ENCODE measurements at regions not wholly inside any gene's neighbourhood (a gene's known extent, or its start where the extent isn't known, plus 50 kb on each side); places are given as distances from the start of the nearest gene placed in this dataset.

DNA sequence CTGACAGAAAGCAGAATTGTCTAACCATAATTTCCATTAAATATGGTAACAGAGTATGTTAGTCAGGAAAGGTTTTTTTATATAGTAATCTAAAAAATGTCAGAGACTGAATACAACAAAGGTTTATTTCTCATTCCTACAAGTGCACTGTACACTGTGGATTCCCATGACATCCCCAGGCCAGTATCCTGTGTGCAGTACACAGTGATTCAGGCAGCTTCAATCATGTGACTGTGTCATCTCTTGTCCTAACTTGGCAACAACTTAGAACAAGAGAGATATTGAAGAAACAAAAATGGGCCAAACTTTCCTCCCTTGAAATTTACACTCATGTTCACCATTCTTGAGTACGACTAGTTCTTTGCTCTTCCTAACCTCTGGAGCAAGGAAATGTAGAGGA, 189.8 kb upstream of the SEMA3A start:
- Mint-ChIP-seq H3K36me3 (ENCODE audit: insufficient read depth, unreplicated experiment) (no peaks in the 10 kb centered on the region), H3K27me3 (ENCODE audit: insufficient read depth, unreplicated experiment) (no peaks in the 10 kb centered on the region), H3K4me1 (ENCODE audit: low read depth, unreplicated experiment) (no peaks in the 10 kb centered on the region), H3K27ac (ENCODE audit: unreplicated experiment) (no peak overlapping the region), H3K4me3 (ENCODE audit: unreplicated experiment) (no peak overlapping the region), H3K9me3 (ENCODE audit: unreplicated experiment) (no peaks in the 10 kb centered on the region)
- Histone ChIP-seq H3K4me1 (no peaks in the 10 kb centered on the region), H3K27me3 (replicated peaks; ENCODE audit: control insufficient read depth, insufficient read depth, low read length) (peaks cover 1% of the 10 kb centered on the region; the same call in 1 of the 2 replicates), H3K4me3 (ENCODE audit: low read depth, low read length) (no peak overlapping the region), H3K36me3 (ENCODE audit: control insufficient read depth, insufficient read depth, low read length) (no peaks in the 10 kb centered on the region), H3K9me3 (no peaks in the 10 kb centered on the region)
- no TSS peak for BruUV-seq (replicated peaks)
- no peak for DNase-seq
- intact Hi-C loops (cut with micrococcal nuclease; ENCODE audit: unreplicated experiment), result no loop called here
- ChIA-PET CTCF (no interaction called here), POLR2A (no interaction called here)
- TF ChIP-seq, protein P1, sequence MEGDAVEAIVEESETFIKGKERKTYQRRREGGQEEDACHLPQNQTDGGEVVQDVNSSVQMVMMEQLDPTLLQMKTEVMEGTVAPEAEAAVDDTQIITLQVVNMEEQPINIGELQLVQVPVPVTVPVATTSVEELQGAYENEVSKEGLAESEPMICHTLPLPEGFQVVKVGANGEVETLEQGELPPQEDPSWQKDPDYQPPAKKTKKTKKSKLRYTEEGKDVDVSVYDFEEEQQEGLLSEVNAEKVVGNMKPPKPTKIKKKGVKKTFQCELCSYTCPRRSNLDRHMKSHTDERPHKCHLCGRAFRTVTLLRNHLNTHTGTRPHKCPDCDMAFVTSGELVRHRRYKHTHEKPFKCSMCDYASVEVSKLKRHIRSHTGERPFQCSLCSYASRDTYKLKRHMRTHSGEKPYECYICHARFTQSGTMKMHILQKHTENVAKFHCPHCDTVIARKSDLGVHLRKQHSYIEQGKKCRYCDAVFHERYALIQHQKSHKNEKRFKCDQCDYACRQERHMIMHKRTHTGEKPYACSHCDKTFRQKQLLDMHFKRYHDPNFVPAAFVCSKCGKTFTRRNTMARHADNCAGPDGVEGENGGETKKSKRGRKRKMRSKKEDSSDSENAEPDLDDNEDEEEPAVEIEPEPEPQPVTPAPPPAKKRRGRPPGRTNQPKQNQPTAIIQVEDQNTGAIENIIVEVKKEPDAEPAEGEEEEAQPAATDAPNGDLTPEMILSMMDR (IDR thresholded peaks at IDR 0.05; ENCODE audit: insufficient read depth in 1 of 2, low read depth in 1 of 2, low read length in 1 of 2, severe bottlenecking in 1 of 2, unreplicated experiment in 1 of 2), result no peak

DNA sequence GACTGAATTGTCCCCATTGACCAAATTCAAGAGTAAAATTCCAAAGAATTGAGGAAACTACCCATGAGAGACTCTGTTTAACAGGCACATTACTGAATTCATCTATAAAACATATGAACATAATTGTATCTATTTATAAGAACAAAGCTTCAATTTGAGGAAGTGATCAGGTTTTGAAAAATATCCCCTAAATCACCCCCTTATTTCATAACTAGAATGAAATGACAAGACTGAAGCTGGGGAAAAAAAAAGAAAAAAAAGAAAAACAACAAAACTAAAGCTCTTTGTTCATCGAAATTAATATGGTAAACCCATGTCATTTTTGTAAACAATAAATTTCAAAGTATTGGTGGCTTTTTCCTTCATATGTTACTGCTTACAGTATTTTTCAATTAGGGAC, 184.9 kb upstream of the SEMA3A start:
- TF ChIP-seq, protein P1 (IDR thresholded peaks at IDR 0.05; ENCODE audit: insufficient read depth in 1 of 2, low read depth in 1 of 2, low read length in 1 of 2, severe bottlenecking in 1 of 2, unreplicated experiment in 1 of 2), result no peak
- no peaks in the 10 kb centered on the region for H3K4me1 Mint-ChIP-seq (ENCODE audit: low read depth, unreplicated experiment)
- no peak overlapping the region for H3K4me3 Mint-ChIP-seq (ENCODE audit: unreplicated experiment)
- ChIA-PET CTCF (no interaction called here), POLR2A (no interaction called here)
- Histone ChIP-seq H3K4me1 (no peaks in the 10 kb centered on the region), H3K4me3 (ENCODE audit: low read depth, low read length) (no peak overlapping the region), H3K36me3 (ENCODE audit: control insufficient read depth, insufficient read depth, low read length) (no peaks in the 10 kb centered on the region), H3K27me3 (replicated peaks; ENCODE audit: control insufficient read depth, insufficient read depth, low read length) (no peaks in the 10 kb centered on the region), H3K9me3 (no peaks in the 10 kb centered on the region)
- H3K9me3 Mint-ChIP-seq (ENCODE audit: unreplicated experiment), result no peaks in the 10 kb centered on the region
- no peaks in the 10 kb centered on the region for H3K36me3 Mint-ChIP-seq (ENCODE audit: insufficient read depth, unreplicated experiment)
- no peak for DNase-seq
- intact Hi-C loops (cut with micrococcal nuclease; ENCODE audit: unreplicated experiment), result no loop called here
- no peaks in the 10 kb centered on the region for H3K27me3 Mint-ChIP-seq (ENCODE audit: insufficient read depth, unreplicated experiment)
- BruUV-seq (replicated peaks), result no TSS peak
- no peak overlapping the region for H3K27ac Mint-ChIP-seq (ENCODE audit: unreplicated experiment)

DNA sequence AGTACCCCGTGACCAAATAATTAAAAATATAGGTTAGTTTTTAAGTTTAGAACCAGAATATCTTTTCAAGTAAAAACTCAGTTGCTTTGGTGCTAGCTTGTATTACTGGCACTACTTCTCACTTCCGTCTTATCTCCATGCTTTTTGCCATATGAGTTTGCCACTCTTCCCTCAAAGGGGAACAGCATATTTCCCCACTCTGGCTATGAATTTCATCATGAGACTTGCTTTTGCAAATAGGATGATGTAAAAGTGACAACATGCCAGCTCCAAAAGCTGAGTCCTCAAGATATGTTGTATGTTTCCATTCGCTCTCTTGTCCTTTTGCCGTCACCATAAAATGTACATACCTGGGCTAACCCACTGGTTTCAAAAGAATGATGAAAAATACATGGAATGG, 178.1 kb upstream of the SEMA3A start:
- Mint-ChIP-seq H3K4me3 (ENCODE audit: unreplicated experiment) (no peak overlapping the region), H3K4me1 (ENCODE audit: low read depth, unreplicated experiment) (no peaks in the 10 kb centered on the region), H3K27me3 (ENCODE audit: insufficient read depth, unreplicated experiment) (no peaks in the 10 kb centered on the region), H3K9me3 (ENCODE audit: unreplicated experiment) (no peaks in the 10 kb centered on the region), H3K27ac (ENCODE audit: unreplicated experiment) (no peak overlapping the region), H3K36me3 (ENCODE audit: insufficient read depth, unreplicated experiment) (no peaks in the 10 kb centered on the region)
- no TSS peak for BruUV-seq (replicated peaks)
- H3K9me3 ChIP-seq, result no peaks in the 10 kb centered on the region
- no peaks in the 10 kb centered on the region for H3K27me3 ChIP-seq (replicated peaks; ENCODE audit: control insufficient read depth, insufficient read depth, low read length)
- H3K4me1 ChIP-seq, result no peaks in the 10 kb centered on the region
- ChIA-PET CTCF (no interaction called here), POLR2A (no interaction called here)
- H3K36me3 ChIP-seq (ENCODE audit: control insufficient read depth, insufficient read depth, low read length), result no peaks in the 10 kb centered on the region
- TF ChIP-seq, protein P1 (IDR thresholded peaks at IDR 0.05; ENCODE audit: insufficient read depth in 1 of 2, low read depth in 1 of 2, low read length in 1 of 2, severe bottlenecking in 1 of 2, unreplicated experiment in 1 of 2), result no peak
- intact Hi-C loops (cut with micrococcal nuclease; ENCODE audit: unreplicated experiment), result no loop called here
- DNase-seq, result no peak
- no peak overlapping the region for H3K4me3 ChIP-seq (ENCODE audit: low read depth, low read length)

Measured in Caco-2 (cell line).